ENCODE measurements at regions not wholly inside any gene's neighbourhood (a gene's known extent, or its start where the extent isn't known, plus 50 kb on each side); places are given as distances from the start of the nearest gene placed in this dataset.
"Not testable (repeated sequence)": the region's sequence is repeated elsewhere in the genome, so short reads cannot be mapped to it uniquely, and the experiment has no call there.

- DNase-seq: no peak
These were observed 203.2 kb downstream of the LAS1L start for GRCh38 chrX:65331371-65331770.

GRCh38 chrX:65300104-65300809 lies 234.3 kb downstream of the LAS1L start:
- no peak for DNase-seq

GRCh38 chrX:65282905-65283304 lies 251.7 kb downstream of the LAS1L start:
- DNase-seq: not testable (repeated sequence)

GRCh38 chrX:65273152-65273551 lies 261.4 kb downstream of the LAS1L start:
- no peak for DNase-seq

GRCh38 chrX:65266482-65266881 lies 268.1 kb downstream of the LAS1L start:
- no peak for DNase-seq

- no peak for DNase-seq
These were observed 277.6 kb upstream of the ZC4H2 start for GRCh38 chrX:65253817-65254216.

- no peak for DNase-seq
These were observed 264.9 kb upstream of the ZC4H2 start for GRCh38 chrX:65241059-65241721.

- no peak for DNase-seq
These were observed 227.3 kb upstream of the ZC4H2 start for GRCh38 chrX:65203545-65203944.

- DNase-seq: peak; percentile 12
These were observed 220.6 kb upstream of the ZC4H2 start for GRCh38 chrX:65196758-65197360.

GRCh38 chrX:65195621-65196020 lies 219.4 kb upstream of the ZC4H2 start:
- DNase-seq: no peak

GRCh38 chrX:65194547-65194946 lies 218.3 kb upstream of the ZC4H2 start:
- no peak for DNase-seq

GRCh38 chrX:65163325-65163724 lies 187.1 kb upstream of the ZC4H2 start:
- DNase-seq: not testable (repeated sequence)

GRCh38 chrX:65148232-65148631 lies 172.0 kb upstream of the ZC4H2 start:
- DNase-seq: no peak

GRCh38 chrX:65136424-65136823 lies 160.2 kb upstream of the ZC4H2 start:
- no peak for DNase-seq

- DNase-seq: no peak
These were observed 151.6 kb upstream of the ZC4H2 start for GRCh38 chrX:65127842-65128241.

GRCh38 chrX:65098851-65099250 lies 122.6 kb upstream of the ZC4H2 start:
- no peak for DNase-seq

- DNase-seq: no peak
These were observed 117.4 kb upstream of the ZC4H2 start for GRCh38 chrX:65093658-65094057.

- no peak for DNase-seq
These were observed 97.0 kb upstream of the ZC4H2 start for GRCh38 chrX:65073233-65073632.

- no peak for DNase-seq
These were observed 96.3 kb upstream of the ZC4H2 start for GRCh38 chrX:65072590-65072989.

- DNase-seq: not testable (repeated sequence)
These were observed 82.4 kb upstream of the ZC4H2 start for GRCh38 chrX:65058626-65059025.

- DNase-seq: no peak
These were observed 68.8 kb upstream of the ZC4H2 start for GRCh38 chrX:65045001-65045400.

GRCh38 chrX:65035446-65035770 lies 59.2 kb upstream of the ZC4H2 start:
- peak; percentile 22 for DNase-seq

- peak; percentile 65 for DNase-seq
These were observed 58.6 kb upstream of the ZC4H2 start, which contains the start of gene ZC3H12B for GRCh38 chrX:65034668-65035445. ZC3H12B (plus strand) TSS chrX:65034826.
